Left lobe of liver (tissue), 2 donors: ENCODE measurements at regions not wholly inside any gene's neighbourhood (a gene's known extent, or its start where the extent isn't known, plus 50 kb on each side); places are given as distances from the start of the nearest gene placed in this dataset.

ENCODE experiments used
- ATAC-seq: fragments of 200-7000 bp; cut with Tn5 transposase; one replicate; pipeline ENCODE4 v1.9.1; 2020; ENCODE audit warnings: mild to moderate bottlenecking, moderate library complexity
- DNase-seq: peaks from one replicate; pipeline ENCODE4 v3.0.0-alpha.2; 2020; ENCODE audit warnings: low spot score
- donor health status: DM: no; HTN: no; CAD: no; lungs with moderate emphysema.
- donor health status: DM: no; HTN: yes; CAD: no.

- no peak for DNase-seq
- ATAC-seq = no peak
Measured at GRCh38 chrX:137401092-137401491, 164.8 kb upstream of the ZIC3 start.

GRCh38 chrX:137387646-137388045 is 178.3 kb upstream of the ZIC3 start:
- no peak for DNase-seq
- no peak for ATAC-seq

- no peak for ATAC-seq
- no peak for DNase-seq
Measured at GRCh38 chrX:137366018-137366633, 199.8 kb upstream of the ZIC3 start.

- ATAC-seq (no peak), DNase-seq (no peak)
Measured at GRCh38 chrX:137363559-137363958, 202.4 kb upstream of the ZIC3 start.

GRCh38 chrX:137362583-137362982 is 203.3 kb upstream of the ZIC3 start:
- DNase-seq (no peak), ATAC-seq (no peak)

GRCh38 chrX:137354851-137355250 is 211.1 kb upstream of the ZIC3 start:
- ATAC-seq = no peak
- no peak for DNase-seq

GRCh38 chrX:137353404-137353803 is 212.5 kb upstream of the ZIC3 start:
- DNase-seq = no peak
- no peak for ATAC-seq

GRCh38 chrX:137352101-137352660 is 213.7 kb upstream of the ZIC3 start:
- DNase-seq (no peak), ATAC-seq (no peak)

GRCh38 chrX:137342969-137343368 is 223.0 kb upstream of the ZIC3 start:
- DNase-seq = no peak
- ATAC-seq = no peak

GRCh38 chrX:137313627-137314026 is 252.3 kb upstream of the ZIC3 start:
- ATAC-seq (no peak), DNase-seq (no peak)

GRCh38 chrX:137305404-137305803 is 260.5 kb upstream of the ZIC3 start:
- ATAC-seq (no peak), DNase-seq (no peak)

GRCh38 chrX:137297167-137297566 is 263.4 kb upstream of the GPR101 start:
- ATAC-seq (no peak), DNase-seq (no peak)

GRCh38 chrX:137290011-137290410 is 256.2 kb upstream of the GPR101 start:
- ATAC-seq (no peak), DNase-seq (no peak)

- DNase-seq (no peak), ATAC-seq (no peak)
Measured at GRCh38 chrX:137287191-137287590, 253.4 kb upstream of the GPR101 start.

- ATAC-seq (no peak), DNase-seq (no peak)
Measured at GRCh38 chrX:137286423-137286822, 252.6 kb upstream of the GPR101 start.

- DNase-seq = no peak
- ATAC-seq = no peak
Measured at GRCh38 chrX:137278825-137279224, 245.0 kb upstream of the GPR101 start.

GRCh38 chrX:137263374-137263773 is 229.6 kb upstream of the GPR101 start:
- ATAC-seq = no peak
- no peak for DNase-seq

- ATAC-seq (no peak), DNase-seq (no peak)
Measured at GRCh38 chrX:137245183-137245582, 211.4 kb upstream of the GPR101 start.

- ATAC-seq (no peak), DNase-seq (no peak)
Measured at GRCh38 chrX:137236837-137237236, 203.0 kb upstream of the GPR101 start.

- DNase-seq = no peak
- no peak for ATAC-seq
Measured at GRCh38 chrX:137234651-137235402, 201.0 kb upstream of the GPR101 start.

- ATAC-seq = no peak
- no peak for DNase-seq
Measured at GRCh38 chrX:137233478-137233877, 199.7 kb upstream of the GPR101 start.

GRCh38 chrX:137227151-137227550 is 193.4 kb upstream of the GPR101 start:
- ATAC-seq (no peak), DNase-seq (no peak)
